ENCODE measurements at regions not wholly inside any gene's neighbourhood (a gene's known extent, or its start where the extent isn't known, plus 50 kb on each side); places are given as distances from the start of the nearest gene placed in this dataset.

- TF ChIP-seq CTCF (IDR thresholded peaks at IDR 0.05), result no peak
- no peak for TF ChIP-seq POLR2AphosphoS5 (IDR thresholded peaks at IDR 0.05)
- no peak for TF ChIP-seq EP300 (IDR thresholded peaks at IDR 0.05)
- TF ChIP-seq POLR2A (IDR thresholded peaks at IDR 0.05), result no peak
These were observed 183.1 kb downstream of the FAT4 start for GRCh38 chr4:125497861-125498260.
